ENCODE measurements at regions not wholly inside any gene's neighbourhood (a gene's known extent, or its start where the extent isn't known, plus 50 kb on each side); places are given as distances from the start of the nearest gene placed in this dataset.

GRCh38 chr13:50309318-50309717, 294.1 kb downstream of the KCNRG start:
- TF ChIP-seq EZH2phosphoT487 (IDR thresholded peaks at IDR 0.05; ENCODE audit: insufficient read depth, low read depth) (no peak), EZH2 (IDR thresholded peaks at IDR 0.05; ENCODE audit: insufficient read depth, poor library complexity, severe bottlenecking) (no peak)

All from GM23248 (cell line).